ENCODE measurements at regions not wholly inside any gene's neighbourhood (a gene's known extent, or its start where the extent isn't known, plus 50 kb on each side); places are given as distances from the start of the nearest gene placed in this dataset.

GRCh38 chr15:31871887-31872281, 158.4 kb upstream of the CHRNA7 start:
- no peak for TF ChIP-seq CTCF (IDR thresholded peaks at IDR 0.05; ENCODE audit: insufficient read depth, low read depth, low read length)
- TF ChIP-seq EZH2 (IDR thresholded peaks at IDR 0.05; ENCODE audit: insufficient read depth, low read length), result no peak
